Activated effector memory CD4-positive, alpha-beta T cell treated with anti-CD3 and anti-CD28 coated beads, Interleukin-2, amount 50 U/mL, for 16 hours (primary cell): ENCODE measurements at regions not wholly inside any gene's neighbourhood (a gene's known extent, or its start where the extent isn't known, plus 50 kb on each side); places are given as distances from the start of the nearest gene placed in this dataset.

Source experiments
- DNase-seq: peaks from one replicate; pipeline ENCODE4 v3.0.0-alpha.2; 2020

GRCh38 chr5:31097851-31098250, 95.6 kb upstream of the CDH6 start:
- DNase-seq = no peak

DNA sequence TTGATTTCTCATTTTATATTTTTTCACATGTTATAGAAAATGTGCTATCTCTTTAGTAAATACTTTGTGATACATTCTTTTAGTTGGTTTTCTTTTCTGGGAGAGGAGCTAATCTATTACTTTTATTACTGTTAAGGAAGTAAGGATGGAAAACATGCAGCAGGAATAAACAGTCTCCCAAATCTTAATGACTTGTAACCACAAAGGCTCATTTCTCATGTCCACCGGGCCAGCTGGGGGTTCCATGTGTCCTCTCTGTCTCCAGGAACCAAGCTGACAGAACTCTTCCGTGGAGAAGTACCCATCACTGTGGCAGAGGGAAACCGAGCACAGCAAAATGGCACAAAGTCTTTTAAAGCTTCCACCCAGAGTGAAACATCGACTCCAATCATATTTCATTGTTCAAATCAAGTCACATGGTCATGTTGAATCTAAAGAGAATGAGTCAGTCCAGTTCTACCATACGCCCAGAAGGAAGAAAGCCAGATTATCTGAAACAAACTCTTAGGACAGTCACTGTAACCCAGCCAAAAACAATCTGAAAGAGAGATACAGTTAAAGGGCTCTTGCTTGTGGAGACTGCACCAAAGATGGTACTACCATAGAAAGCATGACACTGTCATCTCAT, 97.1 kb upstream of the CDH6 start:
- DNase-seq = no peak

GRCh38 chr5:31095796-31096195, 97.7 kb upstream of the CDH6 start:
- no peak for DNase-seq

- DNase-seq = no peak
These were observed 102.0 kb upstream of the CDH6 start for GRCh38 chr5:31091501-31091900.

DNA sequence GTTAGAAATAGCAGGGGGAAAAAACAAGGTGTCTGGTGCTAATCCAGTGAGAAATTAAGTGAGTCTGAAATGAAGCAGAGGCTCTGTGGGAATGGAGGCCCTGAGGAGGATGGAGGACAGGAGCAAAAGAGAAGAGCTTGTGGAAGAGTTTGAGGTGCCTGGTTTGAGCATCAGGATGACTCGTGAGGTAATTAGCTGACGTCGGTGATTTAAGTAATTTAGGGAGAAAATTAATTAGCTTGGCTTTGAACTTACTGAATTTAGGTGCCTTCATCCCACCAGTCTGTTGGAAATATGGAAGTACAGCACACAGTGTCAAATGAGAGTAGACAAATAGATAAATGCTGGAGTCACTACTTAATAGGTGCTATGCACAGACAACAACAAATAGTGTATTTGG, 103.0 kb upstream of the CDH6 start:
- no peak for DNase-seq

- no peak for DNase-seq
These were observed 106.6 kb upstream of the CDH6 start for GRCh38 chr5:31086839-31087415.

DNA sequence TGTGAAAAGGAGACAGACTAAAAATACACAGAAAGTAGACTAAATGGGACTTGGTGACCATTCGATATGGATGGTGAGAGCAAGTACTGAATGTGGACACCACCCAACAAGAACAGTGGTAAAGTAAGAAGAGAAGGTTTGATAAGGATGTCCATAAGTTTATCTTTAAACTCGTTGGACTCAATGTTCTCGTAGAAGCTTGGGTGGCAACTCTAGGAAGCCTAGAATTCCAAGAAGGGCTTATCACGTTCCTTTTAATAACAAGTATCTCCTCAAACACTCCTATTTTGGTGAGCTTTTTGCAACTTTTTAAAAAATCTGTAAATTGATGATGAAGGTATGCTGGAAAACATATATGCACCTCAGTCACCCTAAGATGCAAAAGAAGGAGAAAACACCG, 108.6 kb upstream of the CDH6 start:
- no peak for DNase-seq

DNA sequence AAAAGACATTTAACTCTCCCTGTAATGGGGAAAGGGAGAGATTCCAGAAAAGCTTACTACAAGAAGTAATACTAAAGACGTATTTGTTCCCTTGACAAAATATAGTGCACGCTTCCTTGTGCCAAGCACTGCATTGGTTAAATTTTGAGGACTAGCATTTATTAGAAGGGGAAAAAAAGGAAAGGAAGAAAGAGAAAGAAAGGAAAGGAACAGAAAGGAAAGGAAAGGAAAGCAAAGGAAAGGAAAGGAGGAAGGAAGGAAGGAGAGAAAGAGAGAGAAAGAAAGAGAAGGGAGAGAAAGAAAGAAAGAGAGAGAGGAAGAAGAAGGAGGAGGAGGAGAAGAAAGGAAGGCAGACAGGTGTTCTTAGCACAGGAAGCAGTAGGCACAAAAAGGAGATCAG, 110.1 kb upstream of the CDH6 start:
- DNase-seq = no peak

DNA sequence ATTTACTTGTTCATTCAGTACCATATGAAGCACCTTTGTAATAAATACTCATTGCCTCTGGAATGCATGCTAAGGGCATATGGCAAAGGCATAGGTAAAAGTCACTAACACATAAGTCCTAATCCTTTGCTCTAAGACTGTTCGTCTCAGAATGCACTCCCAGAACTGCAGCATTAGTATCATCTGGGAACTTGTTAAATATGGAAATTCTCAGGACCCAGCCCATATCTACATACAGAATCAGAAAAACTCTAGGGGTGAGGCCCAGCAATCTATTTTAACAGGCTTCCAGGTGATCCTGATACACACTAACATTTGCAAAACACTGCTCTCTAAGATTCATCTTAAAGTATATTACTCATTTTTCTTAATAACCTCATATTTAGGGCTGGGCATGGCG, 113.8 kb upstream of the CDH6 start:
- no peak for DNase-seq

- no peak for DNase-seq
These were observed 114.5 kb upstream of the CDH6 start for GRCh38 chr5:31078956-31079355.

GRCh38 chr5:31075981-31076380, 117.5 kb upstream of the CDH6 start:
- DNase-seq = no peak

DNA sequence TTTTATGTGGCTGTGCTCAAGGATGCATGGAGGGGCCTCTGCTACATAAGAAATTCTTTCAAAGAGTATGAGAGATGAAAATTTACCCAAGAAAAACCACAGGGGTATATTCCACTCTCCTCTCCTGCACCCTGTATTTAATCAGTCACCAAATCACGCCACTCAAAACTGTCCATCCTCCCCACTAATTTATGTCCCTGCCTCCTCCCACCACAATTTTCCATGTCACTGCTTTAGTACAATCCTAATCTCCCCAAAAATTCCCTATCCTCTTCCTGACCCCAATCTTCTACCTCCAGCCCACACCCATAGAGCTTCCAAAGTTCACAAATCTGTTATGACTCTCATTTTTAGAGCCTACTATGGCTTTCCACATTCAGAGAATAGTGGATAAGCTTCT, 125.2 kb upstream of the CDH6 start:
- no peak for DNase-seq

DNA sequence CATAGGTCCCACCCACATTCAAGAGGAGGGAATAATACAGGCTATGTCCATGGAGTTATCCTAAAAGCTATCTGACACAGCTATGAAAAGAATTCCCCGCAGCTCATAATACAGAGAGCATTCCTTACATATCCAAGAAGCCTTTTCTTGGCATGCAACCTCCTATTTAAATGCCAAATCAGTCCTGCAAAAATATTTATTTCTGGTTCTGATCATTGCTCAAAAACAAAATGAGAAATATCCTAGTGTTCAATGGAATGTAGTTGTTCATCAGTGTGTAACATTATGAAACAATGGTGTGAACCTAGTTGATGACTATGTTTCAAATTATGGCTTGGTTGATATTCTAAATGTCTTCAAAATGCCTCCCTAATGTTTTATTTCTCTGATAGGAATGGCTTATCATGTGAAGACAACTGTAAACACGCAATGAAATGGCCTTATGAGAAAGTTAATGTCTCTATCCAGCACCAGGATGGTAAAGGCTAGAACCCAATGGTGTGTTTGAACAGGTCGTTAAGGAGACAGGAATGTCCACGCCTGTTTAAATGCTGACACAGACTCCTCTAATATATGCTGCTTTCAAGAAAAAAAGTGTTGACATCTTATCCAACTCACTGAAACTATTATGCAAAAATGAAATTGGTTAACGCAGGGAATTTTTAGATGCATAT, 126.7 kb upstream of the CDH6 start:
- no peak for DNase-seq

DNA sequence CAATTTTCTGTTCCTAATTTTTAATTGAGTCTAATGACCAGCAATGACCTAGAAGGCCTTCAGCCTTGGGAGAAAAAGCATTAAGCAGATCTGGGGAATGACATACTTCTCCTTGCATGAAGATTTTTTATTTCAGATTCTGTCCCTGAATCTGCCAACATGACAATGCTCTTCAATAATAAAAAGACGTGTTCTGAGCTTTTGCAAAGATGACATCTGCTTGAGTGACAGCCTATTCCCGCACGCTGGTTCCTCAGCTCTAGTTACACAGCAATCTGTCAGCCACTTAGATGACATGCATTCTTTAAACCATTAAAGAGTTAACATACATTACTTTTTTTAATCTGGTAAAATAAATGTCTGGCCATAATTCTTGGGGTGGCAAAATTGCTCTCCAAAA, 129.3 kb upstream of the CDH6 start:
- no peak for DNase-seq

GRCh38 chr5:31062902-31063580, 130.4 kb upstream of the CDH6 start:
- no peak for DNase-seq

DNA sequence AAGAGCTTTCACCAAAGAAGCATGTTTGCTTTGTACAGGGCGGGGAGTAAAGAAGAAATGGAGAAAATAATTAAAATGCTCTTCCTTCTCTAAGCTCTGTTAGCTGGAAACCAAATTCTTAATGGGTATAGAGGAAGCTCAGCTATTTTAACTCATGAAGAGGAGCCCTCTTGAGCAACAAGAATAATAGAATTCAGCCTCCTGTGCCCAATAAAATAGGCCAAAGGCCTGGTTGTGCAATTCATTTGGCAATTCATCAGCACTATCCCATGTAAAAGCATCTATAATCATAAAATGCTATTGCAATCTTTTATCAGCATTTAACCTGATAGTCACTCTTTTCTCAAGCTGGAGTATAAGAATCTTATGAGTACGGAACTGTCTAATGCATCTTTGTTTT, 133.6 kb upstream of the CDH6 start:
- no peak for DNase-seq

GRCh38 chr5:31054453-31054852, 139.0 kb upstream of the CDH6 start:
- no peak for DNase-seq

DNA sequence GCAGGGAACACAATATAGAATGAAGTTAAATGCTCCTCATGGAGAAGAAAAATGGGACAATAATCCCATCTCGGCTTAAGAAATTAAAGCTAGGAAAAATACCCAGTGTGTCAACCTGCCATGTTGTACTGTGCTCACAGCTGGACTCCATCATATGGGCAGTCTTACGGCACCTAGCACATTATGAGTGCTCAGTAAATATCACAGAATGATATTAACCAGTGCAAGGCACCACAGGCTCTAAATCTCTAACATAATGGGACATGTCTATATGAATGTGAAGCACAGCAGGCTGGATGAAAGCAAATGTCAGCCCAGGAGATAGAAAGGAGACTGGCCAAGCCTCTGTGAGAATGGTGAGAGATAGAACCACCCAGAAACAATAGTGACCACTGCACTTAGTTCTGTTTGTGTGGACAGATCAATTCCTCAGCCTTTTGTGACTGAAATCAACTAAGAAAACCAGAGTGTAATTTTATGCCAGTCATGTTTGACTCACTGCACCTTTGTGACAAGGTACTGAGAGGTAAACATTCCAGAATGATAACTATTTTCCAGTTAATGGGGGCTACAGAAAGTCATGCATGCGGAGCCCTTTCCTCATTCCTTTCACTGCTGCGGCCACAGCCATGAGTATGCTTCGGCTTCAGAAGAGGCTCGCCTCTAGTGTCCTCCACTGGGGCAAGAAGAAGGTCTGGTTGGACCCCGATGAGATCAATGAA, 140.4 kb upstream of the CDH6 start:
- no peak for DNase-seq

DNA sequence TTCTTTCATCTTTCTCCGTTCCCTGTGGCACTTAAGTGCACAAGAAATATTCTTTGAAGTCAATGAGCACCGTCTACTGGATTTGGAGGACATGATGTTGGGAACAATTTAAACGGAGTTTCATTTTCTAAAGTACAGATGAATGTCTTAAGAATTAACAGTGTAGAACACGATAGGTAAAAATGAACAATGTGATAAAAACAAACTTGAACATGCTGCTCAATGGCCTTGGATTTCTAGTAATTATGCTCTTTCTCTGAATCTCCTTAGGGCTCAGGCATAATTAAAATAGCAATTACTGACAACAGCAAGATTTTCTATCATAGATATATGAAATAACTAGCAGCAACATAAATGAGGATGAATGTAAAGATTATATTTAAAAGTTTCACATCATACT, 142.2 kb upstream of the CDH6 start:
- DNase-seq = no peak

- DNase-seq = no peak
These were observed 143.4 kb upstream of the CDH6 start for GRCh38 chr5:31049936-31050704.

- no peak for DNase-seq
These were observed 144.0 kb upstream of the CDH6 start for GRCh38 chr5:31049461-31049860.
